ENCODE measurements at regions not wholly inside any gene's neighbourhood (a gene's known extent, or its start where the extent isn't known, plus 50 kb on each side); places are given as distances from the start of the nearest gene placed in this dataset.
A peak's percentile ranks its signal among the peaks of the same experiment; 100 is the strongest.

DNA sequence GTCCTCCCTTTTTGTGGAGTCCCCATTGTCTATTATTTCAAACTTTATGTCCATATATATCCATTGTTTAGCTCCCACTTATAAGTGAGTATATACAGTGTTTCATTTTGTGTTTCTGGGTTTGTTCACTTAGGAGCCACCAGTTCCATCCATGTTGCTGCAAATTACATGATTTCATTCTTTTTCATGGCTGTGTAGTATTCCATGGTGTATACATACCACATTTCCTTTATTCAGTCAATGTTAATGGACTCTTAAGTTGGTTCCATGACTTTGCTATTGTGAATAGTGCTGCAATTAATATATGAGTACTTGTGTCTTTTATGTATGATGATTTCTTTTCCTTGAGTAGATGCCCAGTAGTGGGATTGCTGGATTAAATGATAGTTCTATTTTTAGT is 329.1 kb downstream of the AR start:
- DNase-seq, result no peak

DNA sequence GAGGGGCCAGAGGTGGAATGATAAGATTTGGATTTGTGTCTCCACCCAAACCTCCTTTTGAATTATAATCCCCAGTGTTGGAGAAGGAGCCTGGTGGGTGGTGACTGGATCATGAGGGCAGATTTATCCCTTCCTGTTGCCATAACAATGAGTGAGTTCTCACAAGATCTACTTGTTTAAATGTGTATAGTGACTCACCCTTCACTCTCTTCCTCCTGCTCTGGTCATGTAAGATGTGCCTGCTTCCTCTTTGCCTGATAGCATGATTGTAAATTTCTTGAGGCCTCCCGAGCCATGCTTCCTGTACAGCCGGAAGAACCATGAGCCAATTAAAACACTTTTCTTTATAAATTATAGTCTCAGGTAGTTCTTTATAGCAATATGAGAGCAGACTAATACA is 348.6 kb downstream of the AR start:
- no peak for DNase-seq

DNA sequence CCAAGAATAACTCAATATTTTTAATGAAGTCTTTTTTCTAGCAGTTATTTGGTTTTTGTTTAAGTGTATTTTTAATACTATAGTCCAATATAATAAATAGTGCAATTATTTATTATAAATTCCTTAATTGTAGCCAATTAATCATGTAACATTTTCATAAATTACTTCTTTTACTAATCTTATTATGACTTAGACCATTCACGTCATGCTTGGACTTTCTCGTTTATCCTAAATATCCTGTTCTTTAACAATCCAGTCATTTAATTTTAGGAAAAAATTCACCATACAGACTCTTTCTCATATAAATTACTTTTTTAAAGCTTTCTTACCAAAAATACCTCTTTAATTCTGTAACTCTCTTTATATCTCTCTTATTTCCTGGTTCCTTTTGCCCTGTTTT is 350.1 kb downstream of the AR start:
- no peak for DNase-seq

DNA sequence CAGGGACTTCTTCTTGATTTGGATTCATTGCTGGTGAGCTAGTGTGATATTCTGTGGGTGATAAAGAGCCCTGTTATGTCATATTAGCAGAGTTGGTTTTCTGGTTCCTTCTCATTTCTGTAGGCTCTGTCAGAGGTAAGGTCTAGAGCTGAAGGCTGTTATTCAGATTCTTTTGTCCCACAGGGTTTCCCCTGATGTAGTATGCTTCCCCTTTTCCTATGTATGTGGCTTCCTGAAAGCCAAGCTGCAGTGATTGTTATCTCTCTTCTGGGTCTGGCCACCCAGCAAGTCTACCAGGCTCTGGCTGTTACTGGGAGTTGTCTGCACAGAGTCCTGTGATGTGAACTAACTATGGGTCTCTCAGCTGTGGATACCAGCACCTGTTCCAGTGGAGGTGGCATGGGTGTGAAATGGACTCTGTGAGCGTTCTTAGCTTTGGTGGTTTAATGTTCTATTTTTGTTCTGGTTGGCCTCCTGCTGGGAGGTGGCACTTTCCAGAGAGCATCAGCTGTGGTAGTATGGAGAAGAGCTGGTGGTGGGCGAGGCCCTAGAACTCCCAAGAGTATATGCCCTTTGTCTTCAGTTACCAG is 373.7 kb downstream of the AR start:
- DNase-seq, result peak; percentile 5

DNA sequence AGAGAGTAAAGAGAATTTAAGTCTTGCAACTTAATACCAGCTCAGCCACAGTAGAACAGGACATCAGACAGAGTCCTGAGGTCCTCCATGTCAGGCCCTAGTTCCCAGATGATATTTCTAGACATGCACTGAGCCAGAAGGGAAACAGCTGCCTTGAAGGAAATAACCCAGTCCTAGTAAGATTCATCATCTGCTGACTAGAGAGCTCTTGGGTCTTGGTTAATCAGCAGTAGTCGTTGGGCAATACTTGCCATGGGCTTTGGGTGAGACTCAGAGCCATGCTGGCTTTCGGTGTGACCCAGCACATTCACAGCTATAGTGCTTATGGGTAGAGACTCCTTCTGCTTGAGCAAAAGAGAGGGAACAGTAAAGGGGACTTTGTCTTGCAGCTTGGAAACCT is 379.1 kb downstream of the AR start:
- no peak for DNase-seq

DNA sequence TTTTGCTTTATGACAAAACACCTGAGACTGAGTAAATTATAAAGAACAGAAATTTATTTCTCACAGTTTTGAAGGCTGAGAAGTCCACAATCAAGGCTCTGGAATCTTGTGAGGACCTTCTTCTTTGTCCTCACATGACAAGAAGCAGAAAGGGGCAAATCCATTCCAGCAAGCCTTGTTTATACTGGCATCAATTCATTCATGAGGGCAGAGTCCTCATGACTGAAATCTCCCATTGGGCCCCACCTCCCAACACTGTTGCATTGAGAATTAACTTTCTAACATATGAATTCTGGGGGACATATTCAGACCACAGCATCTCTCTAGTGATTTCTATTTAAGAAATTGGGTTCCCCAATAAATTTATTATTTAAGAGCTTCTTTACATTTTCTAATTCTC is 395.4 kb downstream of the AR start:
- DNase-seq, result no peak

DNA sequence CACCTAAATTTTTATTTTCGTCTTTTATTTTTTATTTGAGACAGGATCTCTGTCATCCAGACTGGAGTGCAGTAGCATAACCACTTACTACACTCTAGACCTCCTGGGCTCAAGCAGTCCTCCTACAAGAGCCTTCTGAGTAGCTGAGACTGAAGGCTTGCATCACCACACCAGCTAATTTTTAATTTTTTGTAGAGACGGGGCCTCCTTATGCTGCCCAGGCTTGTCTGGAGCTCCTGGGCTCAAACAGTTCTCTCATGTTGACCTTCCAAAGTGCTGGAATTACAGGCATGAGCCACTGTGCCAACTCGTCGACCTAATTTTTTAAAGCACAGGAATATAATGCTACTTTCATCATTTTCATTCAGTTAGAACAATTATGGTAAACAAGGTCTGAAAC is 405.4 kb downstream of the AR start:
- no peak for DNase-seq

DNA sequence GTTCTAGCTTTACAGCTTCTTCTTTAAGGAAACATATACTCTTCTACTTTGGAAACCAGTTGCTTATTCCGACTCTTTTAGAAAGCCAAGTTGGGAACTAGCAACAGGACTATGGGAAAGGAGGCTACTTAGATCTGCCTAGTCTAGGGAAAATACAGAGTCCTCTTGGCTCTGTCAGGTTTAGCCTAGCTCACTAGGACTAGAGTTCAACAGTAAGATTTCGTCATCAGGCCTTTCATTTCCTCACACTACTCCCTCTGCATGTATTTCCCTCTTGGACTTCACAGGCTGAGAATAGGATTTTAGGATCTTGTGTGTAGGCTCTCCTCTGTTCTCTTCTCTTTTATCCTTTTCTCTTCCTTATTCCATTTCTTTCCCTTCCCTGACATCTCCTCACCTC is 409.8 kb downstream of the AR start:
- no peak for DNase-seq

DNA sequence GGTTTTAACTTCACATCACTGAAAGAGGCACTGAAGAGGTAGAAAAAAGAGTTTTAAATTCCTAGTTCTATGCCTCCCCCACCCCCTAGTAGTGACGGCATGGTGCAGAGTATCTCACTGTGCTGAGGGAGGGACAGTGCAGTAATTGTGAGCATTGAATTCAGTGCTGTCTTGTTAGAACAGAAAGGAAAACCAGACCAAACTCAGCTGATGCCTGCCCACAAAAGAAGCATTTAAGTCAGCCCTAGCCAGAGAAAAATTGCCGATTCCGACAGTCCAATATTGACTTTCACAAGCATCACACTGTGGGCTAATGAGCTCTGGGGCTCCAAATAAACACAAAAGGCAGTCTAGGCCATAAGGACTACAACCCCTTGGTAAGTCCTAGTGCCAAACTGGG is 417.7 kb downstream of the AR start:
- no peak for DNase-seq
